ENCODE measurements at regions not wholly inside any gene's neighbourhood (a gene's known extent, or its start where the extent isn't known, plus 50 kb on each side); places are given as distances from the start of the nearest gene placed in this dataset.

GRCh38 chr12:107283652-107284051, 190.3 kb upstream of the CRY1 start:
- DNase-seq = no peak

- DNase-seq = no peak
Measured at GRCh38 chr12:107284692-107285091, 191.3 kb upstream of the CRY1 start.

GRCh38 chr12:107287436-107288413, 194.4 kb upstream of the CRY1 start:
- no peak for DNase-seq

DNA sequence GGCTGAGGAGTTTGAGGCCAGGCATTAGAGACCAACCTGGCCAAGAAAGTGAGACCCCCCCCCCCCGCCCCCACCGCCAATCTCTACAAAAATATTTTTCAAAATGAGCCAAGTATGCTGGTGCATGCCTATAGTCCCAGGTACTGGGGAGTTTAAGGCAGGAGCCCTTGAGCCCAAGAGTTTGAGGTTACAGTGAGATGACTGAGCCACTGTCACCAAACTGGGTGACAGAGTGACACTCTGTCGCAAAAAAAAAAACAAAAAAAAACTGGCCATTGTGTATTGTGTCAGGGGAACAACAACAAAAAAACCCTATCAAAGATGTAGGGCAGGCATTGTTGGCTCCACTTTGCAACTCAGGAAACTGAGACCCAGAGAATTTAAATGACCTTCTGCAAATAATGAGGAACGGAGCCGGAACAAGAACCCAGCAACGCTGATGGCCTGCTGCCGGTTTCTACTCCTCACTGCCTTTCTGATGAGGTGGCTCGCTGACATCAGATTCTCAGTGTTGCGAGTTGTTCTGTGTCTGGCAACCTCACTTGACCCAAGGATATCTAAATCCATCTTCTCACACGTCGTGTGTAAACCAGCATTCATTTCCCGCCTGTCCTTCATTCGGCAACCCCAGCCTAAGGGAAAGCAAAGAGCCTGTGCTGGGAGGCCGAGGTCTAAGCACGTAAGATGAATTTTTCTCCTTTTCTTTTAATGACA, 195.2 kb upstream of the CRY1 start:
- no peak for DNase-seq

DNA sequence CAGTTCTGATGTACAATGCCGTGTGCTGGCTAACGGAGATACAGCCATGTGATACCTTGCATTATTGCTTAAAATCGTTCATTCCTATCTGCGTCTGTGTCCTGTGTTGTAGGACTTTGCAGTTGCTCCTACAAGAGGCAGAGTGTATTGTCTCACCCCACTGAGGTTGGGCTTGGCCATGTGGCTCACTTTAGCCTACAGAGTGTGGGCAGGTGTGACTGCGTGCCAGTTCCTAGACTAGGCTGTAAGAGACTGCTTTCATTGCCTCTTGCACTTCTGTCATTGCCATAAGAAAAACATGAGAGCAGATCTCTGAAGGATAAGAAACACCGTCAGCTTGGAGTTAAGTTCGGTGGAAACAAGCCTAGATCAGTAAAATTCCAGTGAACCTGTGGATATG, 197.7 kb upstream of the CRY1 start:
- no peak for DNase-seq

- DNase-seq = no peak
Measured at GRCh38 chr12:107296681-107297089, 203.3 kb upstream of the CRY1 start.

DNA sequence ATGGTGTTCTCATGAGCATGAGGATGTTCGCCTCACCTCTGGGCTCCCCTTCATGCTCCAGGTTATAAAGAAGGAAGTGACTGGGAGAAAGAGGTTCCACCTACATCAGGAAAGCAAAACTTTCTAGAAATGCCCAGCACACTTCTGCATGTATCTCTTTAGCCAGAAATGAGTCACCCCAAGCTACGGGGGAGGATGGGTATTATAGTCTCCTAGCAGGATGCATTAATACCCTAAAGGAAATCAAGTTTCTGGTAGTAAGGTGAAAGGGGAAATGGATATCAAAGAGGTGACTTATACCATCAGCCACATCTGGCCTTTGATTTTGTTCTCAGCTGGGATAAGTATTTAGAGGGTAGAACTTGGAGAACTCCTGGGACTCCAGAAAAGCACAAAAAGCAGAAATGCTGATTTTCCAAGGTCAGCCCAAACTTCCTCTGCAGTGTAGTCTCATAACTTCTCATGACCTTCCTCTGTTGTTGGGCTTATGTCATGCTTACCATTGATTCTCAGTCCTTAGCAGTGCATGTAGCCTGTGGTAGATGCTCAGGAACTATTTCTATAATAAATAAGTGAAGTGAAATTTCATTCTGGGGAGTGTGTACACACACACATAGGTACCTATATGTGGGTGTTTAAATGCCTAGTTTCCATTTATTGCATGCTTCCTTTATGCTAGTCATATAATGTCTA, 209.4 kb upstream of the CRY1 start:
- no peak for DNase-seq

- no peak for DNase-seq
Measured at GRCh38 chr12:107304588-107305532, 211.5 kb upstream of the CRY1 start.

DNA sequence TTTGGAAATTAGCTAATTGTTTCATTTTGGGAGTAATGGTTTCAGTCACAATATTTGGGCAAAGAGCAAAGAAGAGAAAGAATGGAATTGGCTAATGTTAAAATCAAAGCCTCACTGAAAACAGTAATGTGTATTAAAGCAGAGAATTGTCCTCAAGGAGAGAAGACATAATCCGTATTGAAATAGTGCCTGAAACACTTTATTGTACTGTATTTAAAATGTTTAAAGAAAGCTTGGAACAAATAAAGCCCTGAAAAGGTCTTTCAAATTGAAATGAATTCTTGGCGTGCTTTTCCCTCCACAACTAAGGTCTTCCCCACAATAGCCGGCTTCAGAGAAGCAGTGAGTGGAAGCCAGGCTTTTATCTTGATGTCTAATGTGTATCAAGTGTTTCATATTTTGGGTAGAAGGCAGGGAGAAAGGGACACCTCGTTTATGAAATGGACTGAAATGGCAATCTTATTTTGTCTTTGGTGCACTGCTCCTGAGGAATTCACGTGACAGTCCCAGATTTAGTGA, 212.9 kb upstream of the CRY1 start:
- DNase-seq = no peak

- no peak for DNase-seq
Measured at GRCh38 chr12:107308310-107308709, 215.0 kb upstream of the CRY1 start.

DNA sequence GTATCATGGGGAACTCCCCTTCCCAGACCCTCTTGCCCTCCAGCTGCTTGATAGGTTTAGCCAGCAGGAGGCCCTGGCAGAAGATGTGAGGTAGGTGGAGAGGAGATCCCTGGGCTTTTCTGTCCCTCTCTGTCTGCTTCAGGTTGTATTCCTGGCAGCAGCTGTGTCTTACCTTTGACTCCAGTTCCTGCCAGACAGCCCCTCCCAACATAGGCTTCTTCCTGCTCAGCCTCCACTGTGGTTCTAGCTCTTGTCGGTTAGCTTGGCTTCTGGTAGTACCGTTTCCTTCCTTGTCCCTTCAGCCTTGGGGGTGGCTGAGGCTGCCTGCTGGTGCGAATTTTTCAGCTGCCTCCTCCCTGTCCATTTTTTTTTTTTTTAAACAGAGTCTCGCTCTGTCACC, 215.7 kb upstream of the CRY1 start:
- peak; percentile 14 to 21 for DNase-seq

DNA sequence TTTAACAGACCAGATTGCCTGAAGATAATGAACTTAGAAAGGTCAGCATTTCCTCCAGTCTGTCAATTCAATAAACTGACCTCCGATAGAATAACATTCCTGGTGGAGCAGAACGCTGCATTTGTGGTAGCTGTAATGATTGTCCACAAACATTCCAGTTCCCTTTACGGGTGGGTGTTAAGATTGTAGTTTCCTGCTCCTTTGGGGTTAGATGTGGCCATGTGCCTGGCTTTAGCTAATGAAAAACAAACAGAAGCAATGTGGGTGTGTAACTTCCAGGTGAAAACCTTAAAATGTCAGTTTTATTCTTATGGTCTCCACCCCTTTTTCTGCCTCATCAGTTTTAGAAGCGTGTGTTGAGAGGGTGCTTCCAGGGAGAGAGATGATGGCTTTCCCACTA, 217.3 kb upstream of the CRY1 start:
- DNase-seq = no peak

DNA sequence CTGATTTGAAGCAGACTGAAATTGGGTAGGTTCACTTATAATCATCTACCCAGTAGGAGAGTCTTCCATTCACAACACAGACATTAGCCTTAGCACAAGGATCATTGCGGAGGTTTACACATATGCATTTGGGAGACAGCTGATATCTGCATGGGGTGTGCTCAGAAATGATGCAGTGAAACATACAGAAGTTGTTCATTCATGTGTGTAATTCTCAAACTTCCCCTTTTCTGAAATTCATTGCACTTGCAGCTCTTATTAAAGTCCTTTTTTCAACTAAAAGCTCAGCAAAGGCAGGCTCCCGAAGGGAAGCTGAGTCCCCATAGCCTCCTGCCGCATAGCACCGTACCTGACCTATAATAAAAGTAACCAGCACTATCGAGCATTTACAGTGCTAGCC, 218.3 kb upstream of the CRY1 start:
- DNase-seq = peak; percentile 12 to 50

- DNase-seq = peak; percentile 77
Measured at GRCh38 chr12:107317751-107318555, 224.6 kb upstream of the CRY1 start.

GRCh38 chr12:107318556-107318805, 225.1 kb upstream of the CRY1 start:
- DNase-seq = peak in 1 of 2 experiments; percentile 19

DNA sequence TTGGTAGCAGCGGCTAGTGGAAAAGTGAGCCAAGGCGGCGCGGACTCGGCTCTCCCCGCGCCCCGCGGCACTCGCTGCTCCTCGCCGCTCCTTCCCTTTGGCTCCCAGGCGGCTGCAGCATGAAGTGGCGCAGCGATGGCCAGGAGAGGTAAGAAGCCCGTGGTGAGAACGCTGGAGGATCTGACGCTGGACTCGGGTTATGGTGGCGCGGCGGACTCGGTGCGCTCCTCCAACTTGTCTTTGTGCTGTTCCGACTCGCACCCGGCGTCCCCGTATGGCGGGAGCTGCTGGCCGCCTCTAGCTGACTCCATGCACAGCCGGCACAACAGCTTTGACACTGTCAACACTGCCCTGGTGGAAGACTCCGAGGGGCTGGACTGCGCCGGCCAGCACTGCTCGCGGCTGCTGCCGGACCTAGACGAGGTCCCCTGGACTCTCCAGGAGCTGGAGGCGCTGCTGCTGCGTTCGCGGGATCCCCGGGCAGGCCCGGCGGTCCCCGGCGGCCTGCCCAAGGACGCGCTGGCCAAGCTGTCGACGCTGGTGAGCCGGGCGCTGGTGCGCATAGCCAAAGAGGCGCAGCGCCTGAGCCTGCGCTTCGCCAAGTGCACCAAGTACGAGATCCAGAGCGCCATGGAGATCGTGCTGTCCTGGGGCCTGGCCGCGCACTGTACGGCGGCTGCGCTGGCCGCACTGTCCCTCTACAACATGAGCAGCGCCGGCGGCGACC, 225.6 kb upstream of the CRY1 start:
- DNase-seq = no peak

DNA sequence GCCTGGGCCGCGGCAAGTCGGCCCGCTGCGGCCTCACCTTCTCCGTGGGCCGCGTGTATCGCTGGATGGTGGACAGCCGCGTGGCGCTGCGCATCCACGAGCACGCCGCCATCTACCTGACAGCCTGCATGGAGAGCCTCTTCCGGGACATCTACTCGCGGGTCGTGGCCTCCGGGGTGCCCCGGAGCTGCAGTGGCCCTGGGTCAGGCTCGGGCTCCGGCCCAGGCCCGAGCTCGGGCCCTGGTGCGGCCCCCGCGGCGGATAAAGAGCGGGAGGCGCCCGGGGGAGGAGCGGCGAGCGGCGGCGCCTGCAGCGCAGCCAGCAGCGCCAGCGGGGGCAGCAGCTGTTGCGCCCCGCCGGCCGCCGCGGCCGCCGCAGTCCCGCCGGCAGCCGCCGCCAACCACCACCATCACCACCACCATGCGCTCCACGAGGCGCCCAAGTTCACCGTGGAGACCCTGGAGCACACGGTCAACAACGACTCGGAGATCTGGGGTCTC, 226.2 kb upstream of the CRY1 start:
- DNase-seq = no peak

DNA sequence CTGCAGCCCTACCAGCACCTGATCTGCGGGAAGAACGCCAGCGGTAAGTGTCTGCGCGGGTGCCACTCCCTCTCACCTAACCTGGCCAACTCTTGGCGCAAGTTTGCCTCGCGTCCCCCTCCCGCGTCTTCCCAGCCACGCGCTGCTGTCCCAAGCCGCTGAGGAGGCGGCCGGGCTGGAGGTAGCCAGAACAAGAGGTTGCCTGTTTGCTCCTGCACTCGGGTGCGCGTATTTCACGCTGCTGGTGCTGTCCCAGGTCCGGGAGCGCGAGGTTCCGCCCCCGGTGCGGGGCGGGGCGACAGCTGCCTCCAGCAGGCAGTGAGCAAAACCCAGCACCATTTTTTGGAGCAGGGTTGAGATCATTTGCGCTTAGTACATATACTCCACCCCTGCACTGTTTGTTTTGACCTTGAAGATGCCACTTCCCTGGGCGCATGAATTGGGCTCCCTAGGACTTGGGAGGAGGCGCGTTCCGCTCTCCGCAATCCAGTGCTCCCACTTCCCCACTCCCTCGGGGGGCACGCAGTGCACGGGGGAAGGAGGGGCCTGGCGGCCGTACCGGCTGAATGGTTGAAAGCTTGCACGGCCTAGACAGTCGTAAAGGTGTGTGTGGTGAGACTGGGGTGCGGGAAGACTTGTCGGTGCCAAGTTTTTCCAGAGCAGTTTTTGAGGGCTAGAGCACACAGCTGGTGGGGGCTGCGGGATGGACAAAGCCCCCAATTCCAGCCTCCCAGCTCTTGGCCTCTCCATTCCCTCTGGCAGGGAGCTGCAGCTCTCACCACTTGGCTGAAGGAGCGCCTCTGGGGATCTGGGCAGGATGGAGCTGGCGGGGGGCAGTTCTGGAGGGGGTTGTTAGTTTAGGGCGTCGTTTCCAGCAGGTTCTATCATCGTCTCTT, 226.9 kb upstream of the CRY1 start:
- DNase-seq = peak in 1 of 2 experiments; percentile 7

- peak; percentile 19 to 44 for DNase-seq
Measured at GRCh38 chr12:107320929-107321631, 227.7 kb upstream of the CRY1 start.
